Erythroblast (primary cell): ENCODE measurements at regions not wholly inside any gene's neighbourhood (a gene's known extent, or its start where the extent isn't known, plus 50 kb on each side); places are given as distances from the start of the nearest gene placed in this dataset.

ENCODE experiments used
- GATA1 ChIP-seq: IDR thresholded peaks from 2 replicates; pipeline ENCODE4 v1.6.1; 2011; ENCODE audit warnings: low read depth, mild to moderate bottlenecking, control low read depth, low read length, moderate library complexity
- POLR2A ChIP-seq: IDR thresholded peaks from 2 replicates; pipeline ENCODE4 v1.6.1; 2011; ENCODE audit warnings: mild to moderate bottlenecking, low read length

DNA sequence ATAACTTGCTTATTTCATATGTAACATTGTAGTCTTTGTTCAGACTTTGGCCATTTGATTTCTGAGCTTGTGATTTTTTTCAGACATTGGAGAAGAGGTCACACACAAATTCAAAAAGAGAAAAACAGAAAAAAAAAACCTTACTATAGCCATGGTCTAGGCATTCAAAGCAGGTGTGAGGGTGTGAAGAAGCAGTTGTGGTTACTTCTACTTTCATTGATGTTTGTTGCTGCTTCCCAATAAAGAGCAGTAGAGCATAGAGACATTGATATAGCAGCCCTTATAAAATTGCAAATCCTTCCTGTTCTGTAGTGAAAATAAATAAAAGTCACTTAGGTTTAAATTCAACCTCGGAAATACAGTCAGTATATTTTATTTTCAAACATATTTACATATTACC lies 671.6 kb downstream of the GRXCR1 start:
- no peak for TF ChIP-seq POLR2A
- TF ChIP-seq GATA1 = no peak
